ENCODE measurements at regions not wholly inside any gene's neighbourhood (a gene's known extent, or its start where the extent isn't known, plus 50 kb on each side); places are given as distances from the start of the nearest gene placed in this dataset.

DNA sequence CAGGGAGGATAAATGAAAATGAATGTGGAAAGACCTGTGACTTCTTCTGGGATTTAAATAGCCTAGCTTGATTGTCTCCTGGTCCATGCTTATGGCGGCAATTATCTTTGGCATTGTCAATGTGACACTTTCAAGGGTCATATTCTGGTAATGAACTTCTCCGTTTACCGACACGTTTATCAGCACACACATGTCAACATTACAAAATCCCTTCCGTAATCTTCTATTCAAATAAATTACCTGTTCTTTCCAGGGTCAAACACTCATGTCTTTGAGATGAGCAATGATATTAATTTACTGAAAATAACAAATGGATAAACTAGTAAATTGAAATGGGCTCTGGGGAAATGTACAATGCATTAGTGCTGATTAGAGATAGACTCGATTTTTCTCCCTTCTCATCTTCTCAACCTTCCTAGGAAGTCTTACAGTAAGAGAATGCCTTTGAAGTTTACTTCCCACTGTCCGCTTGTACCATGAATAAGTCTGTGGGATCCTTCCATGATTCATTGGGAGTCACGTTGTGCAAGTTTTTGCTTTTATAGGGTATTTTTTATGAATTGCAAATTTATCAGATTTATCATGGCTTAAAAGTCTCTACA lies 646.3 kb upstream of the LRATD1 start:
- TF ChIP-seq, protein P1, sequence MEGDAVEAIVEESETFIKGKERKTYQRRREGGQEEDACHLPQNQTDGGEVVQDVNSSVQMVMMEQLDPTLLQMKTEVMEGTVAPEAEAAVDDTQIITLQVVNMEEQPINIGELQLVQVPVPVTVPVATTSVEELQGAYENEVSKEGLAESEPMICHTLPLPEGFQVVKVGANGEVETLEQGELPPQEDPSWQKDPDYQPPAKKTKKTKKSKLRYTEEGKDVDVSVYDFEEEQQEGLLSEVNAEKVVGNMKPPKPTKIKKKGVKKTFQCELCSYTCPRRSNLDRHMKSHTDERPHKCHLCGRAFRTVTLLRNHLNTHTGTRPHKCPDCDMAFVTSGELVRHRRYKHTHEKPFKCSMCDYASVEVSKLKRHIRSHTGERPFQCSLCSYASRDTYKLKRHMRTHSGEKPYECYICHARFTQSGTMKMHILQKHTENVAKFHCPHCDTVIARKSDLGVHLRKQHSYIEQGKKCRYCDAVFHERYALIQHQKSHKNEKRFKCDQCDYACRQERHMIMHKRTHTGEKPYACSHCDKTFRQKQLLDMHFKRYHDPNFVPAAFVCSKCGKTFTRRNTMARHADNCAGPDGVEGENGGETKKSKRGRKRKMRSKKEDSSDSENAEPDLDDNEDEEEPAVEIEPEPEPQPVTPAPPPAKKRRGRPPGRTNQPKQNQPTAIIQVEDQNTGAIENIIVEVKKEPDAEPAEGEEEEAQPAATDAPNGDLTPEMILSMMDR (IDR thresholded peaks at IDR 0.05): no peak
- TF ChIP-seq POLR2AphosphoS5 (IDR thresholded peaks at IDR 0.05) (no peak), POLR2A (IDR thresholded peaks at IDR 0.05) (no peak), EP300 (IDR thresholded peaks at IDR 0.05; ENCODE audit: low read depth) (no peak)
